B cell (primary cell): ENCODE measurements at regions not wholly inside any gene's neighbourhood (a gene's known extent, or its start where the extent isn't known, plus 50 kb on each side); places are given as distances from the start of the nearest gene placed in this dataset.

Source experiments
- ATAC-seq: fragments of 200-7000 bp; cut with Tn5 transposase; one replicate; pipeline ENCODE4 v1.10.0; 2021; ENCODE audit warnings: low read depth, mild to moderate bottlenecking, moderate number of reproducible peaks, moderate library complexity
- CTCF ChIA-PET: fragments of 350-600 bp; sonication (Branson Sonifier 250); formaldehyde crosslinking; loops from one replicate; lab custom pipeline; 2021; ENCODE audit warnings: antibody characterized with exemption, inconsistent platforms; lab: Charles Lee
- POLR2A ChIA-PET: fragments of 350-600 bp; sonication (Branson Sonifier 250); formaldehyde crosslinking; loops from one replicate; lab custom pipeline; 2021; ENCODE audit warnings: antibody characterized with exemption; lab: Charles Lee
- DNase-seq: peaks from one replicate; pipeline ENCODE4 v3.0.0; 2013
- H2AFZ ChIP-seq: 2 replicates; pipeline ENCODE4 v1.6.1; 2012; ENCODE audit warnings: mild to moderate bottlenecking, low read depth, low read length; ENCODE audit not compliant: insufficient read depth, poor library complexity, severe bottlenecking
- H3K27ac ChIP-seq, 2 donors: 1 replicate in 1 of 2; 2 replicates in 1 of 2; pipeline ENCODE4 v1.5.1; 2012 to 2013; ENCODE audit warnings: low read length in 2 of 2, mild to moderate bottlenecking in 2 of 2, moderate library complexity in 1 of 2
- H3K27me3 ChIP-seq, 4 experiments: fragments of 200-600 bp in 1 of 4; sonication (generic) in 1 of 4; replicated peaks in 1 of 4; 1 replicate in 2 of 4; 2 replicates in 2 of 4; pipeline versions ENCODE4 v1.6.1 to v1.7.0; 2013 to 2016; ENCODE audit warnings: low read length in 3 of 4, mild to moderate bottlenecking in 2 of 4, mixed read lengths in 1 of 4, moderate library complexity in 1 of 4; ENCODE audit not compliant: insufficient read depth in 4 of 4, control insufficient read depth in 3 of 4; ENCODE audit errors: control extremely low read depth in 1 of 4
- H3K36me3 ChIP-seq, 2 experiments: replicated peaks in 1 of 2; 1 replicate in 1 of 2; 2 replicates in 1 of 2; pipeline versions ENCODE4 v1.6.1 to v1.7.1; 2013; ENCODE audit warnings: low read length in 1 of 2; ENCODE audit not compliant: insufficient read depth in 2 of 2, control insufficient read depth in 1 of 2; ENCODE audit errors: control extremely low read depth in 1 of 2, extremely low read depth in 1 of 2
- H3K4me1 ChIP-seq, 2 donors: fragments of 200-600 bp in 1 of 2; sonication (generic) in 1 of 2; 1 replicate in 1 of 2; 2 replicates in 1 of 2; pipeline versions ENCODE4 v1.5.1 to v1.6.1; 2013 to 2017; ENCODE audit warnings: low read length in 2 of 2; ENCODE audit not compliant: control insufficient read depth in 2 of 2, insufficient read depth in 2 of 2
- H3K4me2 ChIP-seq: replicated peaks from 2 replicates; pipeline ENCODE3; 2012; ENCODE audit warnings: mild to moderate bottlenecking, low read depth, low read length; ENCODE audit not compliant: poor library complexity, severe bottlenecking
- H3K4me3 ChIP-seq, 5 experiments: fragments of 200-600 bp in 1 of 5; sonication (generic) in 1 of 5; 1 replicate in 3 of 5; 2 replicates in 2 of 5; pipeline versions ENCODE4 v1.5.1 to v1.7.0; 2011 to 2016; ENCODE audit warnings: low read length in 4 of 5, mild to moderate bottlenecking in 4 of 5, low read depth in 2 of 5, control low read depth in 1 of 5, moderate library complexity in 1 of 5; ENCODE audit not compliant: insufficient read depth in 1 of 5; ENCODE audit errors: control extremely low read depth in 1 of 5, extremely low read depth in 1 of 5
- H3K79me2 ChIP-seq: fragments of 200-600 bp; sonication (generic); one replicate; pipeline ENCODE4 v1.6.0; 2016; ENCODE audit warnings: low read length; ENCODE audit not compliant: control insufficient read depth, insufficient read depth
- H3K9ac ChIP-seq: fragments of 200-600 bp; sonication (generic); 2 replicates; pipeline ENCODE4 v1.6.1; 2017; ENCODE audit warnings: mild to moderate bottlenecking, low read length, moderate library complexity
- H3K9me3 ChIP-seq, 3 donors: one replicate each; pipeline versions ENCODE4 v1.6.1 to v1.7.1; 2013; ENCODE audit warnings: low read length in 2 of 3; ENCODE audit not compliant: control insufficient read depth in 2 of 3, insufficient read depth in 1 of 3; ENCODE audit errors: control extremely low read depth in 1 of 3
- H4K20me1 ChIP-seq: 2 replicates; pipeline ENCODE4 v1.6.0; 2012; ENCODE audit warnings: mild to moderate bottlenecking, low read length; ENCODE audit not compliant: insufficient read depth, control insufficient read depth, poor library complexity, severe bottlenecking
- H3K27ac Mint-ChIP-seq: one replicate; pipeline ENCODE4 v1.8.0; 2021; ENCODE audit warnings: mixed read lengths
- H3K27me3 Mint-ChIP-seq: one replicate; pipeline ENCODE4 v1.8.0; 2021; ENCODE audit warnings: mixed read lengths
- H3K4me1 Mint-ChIP-seq: one replicate; pipeline ENCODE4 v1.8.0; 2021; ENCODE audit warnings: mixed read lengths
- H3K4me3 Mint-ChIP-seq: one replicate; pipeline ENCODE4 v1.8.0; 2021; ENCODE audit warnings: mixed read lengths
- H3K9me3 Mint-ChIP-seq: one replicate; pipeline ENCODE4 v1.8.0; 2022; ENCODE audit warnings: mixed read lengths; ENCODE audit not compliant: insufficient read depth
- EZH2 ChIP-seq: IDR thresholded peaks from 2 replicates; pipeline ENCODE4 v1.6.1; 2012; ENCODE audit warnings: borderline replicate concordance, low read depth, mild to moderate bottlenecking, moderate library complexity, low read length; ENCODE audit not compliant: insufficient read depth, poor library complexity, severe bottlenecking
- WGBS: methylation state at CpG from one replicate; pipeline ENCODE4 v1.1.5; 2013; ENCODE audit warnings: missing lambda C conversion rate; ENCODE audit not compliant: insufficient coverage; 5-methylcytosine and 5-hydroxymethylcytosine counted together
- intact Hi-C: fragments of 100-400 bp; cut with micrococcal nuclease; formaldehyde crosslinking; loops from one replicate; pipeline ENCODE4 v1.10.0; 2022
- TF ChIP-seq, protein P1 (sequence below): fragments of 200-600 bp; IDR thresholded peaks from one replicate; pipeline ENCODE4 v1.8.0; 2022; ENCODE audit warnings: antibody characterized with exemption, mild to moderate bottlenecking

DNA sequence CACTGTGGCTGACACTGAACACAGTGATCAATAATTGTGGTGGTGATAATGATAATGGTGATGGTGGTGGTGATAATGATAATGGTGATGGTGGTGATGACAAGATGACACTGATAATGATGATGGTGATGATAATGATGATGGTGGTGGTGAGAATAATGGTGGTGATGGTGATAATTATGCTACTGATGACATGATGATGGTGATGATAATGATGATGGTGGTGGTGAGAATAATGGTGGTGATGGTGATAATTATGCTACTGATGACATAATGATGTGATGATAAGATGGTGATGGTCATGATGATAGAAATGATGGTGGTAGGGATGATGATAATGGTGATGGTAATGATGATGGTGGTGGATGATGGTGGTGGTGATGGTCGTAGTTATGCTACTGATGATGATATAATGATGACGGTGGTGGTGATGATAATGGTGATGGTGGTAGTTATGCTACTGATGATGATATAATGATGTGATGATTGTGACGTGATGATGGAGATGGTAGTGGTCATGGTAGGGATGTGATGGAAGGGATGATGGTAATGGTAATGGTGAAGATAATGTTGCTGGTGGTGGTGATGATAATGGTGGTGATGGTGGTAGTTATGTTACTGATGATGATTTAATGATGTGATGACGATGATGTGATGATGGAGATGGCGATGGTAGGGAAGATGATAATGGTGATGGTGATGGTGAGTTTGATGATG is 356.5 kb upstream of the CDH4 start:
- H3K27ac Mint-ChIP-seq, result no peak overlapping the region
- WGBS, result 69% methylated on average over 5 of the region's 5 CpGs

DNA sequence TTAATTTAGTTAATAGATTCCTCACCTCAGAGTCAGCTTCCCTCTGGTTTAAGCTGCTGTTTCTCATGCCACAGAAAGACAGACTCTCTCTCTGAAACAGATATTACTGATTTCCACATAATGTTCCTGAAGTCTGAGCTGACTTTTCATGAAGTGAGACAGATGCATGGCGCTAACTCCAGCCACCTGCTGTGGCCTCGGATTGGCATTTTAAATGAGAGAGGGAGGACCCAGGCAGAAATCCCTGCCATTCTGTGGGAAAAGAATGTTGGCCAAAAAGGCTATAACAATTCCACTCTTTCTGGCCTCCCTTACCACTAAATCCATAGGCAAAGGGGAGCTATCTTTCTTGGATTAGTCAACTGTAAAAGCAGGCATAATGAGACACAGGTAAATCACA is 354.1 kb upstream of the CDH4 start:
- H3K4me3 Mint-ChIP-seq, result no peak overlapping the region
- Histone ChIP-seq H2AFZ (no peak overlapping the region), H3K27ac (no peak overlapping the region), H4K20me1 (no peaks in the 10 kb centered on the region), H3K27me3 (no peaks in the 10 kb centered on the region), H3K79me2 (no peaks in the 10 kb centered on the region), H3K4me1 (no peaks in the 10 kb centered on the region), H3K36me3 (no peaks in the 10 kb centered on the region), H3K9me3 (peaks cover 0 to 15% (median 0%) of the 10 kb centered on the region in 3 donors), H3K9ac (no peak overlapping the region), H3K4me3 (no peak overlapping the region), H3K4me2 (no peak overlapping the region)
- H3K27me3 Mint-ChIP-seq, result no peaks in the 10 kb centered on the region
- peaks cover 2% of the 10 kb centered on the region for H3K9me3 Mint-ChIP-seq
- 38% methylated on average over 2 of the region's 2 CpGs for WGBS
- CTCF ChIA-PET, result no interaction called here
- DNase-seq, result no peak
- intact Hi-C loops, result no loop called here
- no peak for ATAC-seq
- no peak overlapping the region for H3K27ac Mint-ChIP-seq
- POLR2A ChIA-PET, result no interaction called here
- TF ChIP-seq EZH2, result no peak
- TF ChIP-seq, protein P1, sequence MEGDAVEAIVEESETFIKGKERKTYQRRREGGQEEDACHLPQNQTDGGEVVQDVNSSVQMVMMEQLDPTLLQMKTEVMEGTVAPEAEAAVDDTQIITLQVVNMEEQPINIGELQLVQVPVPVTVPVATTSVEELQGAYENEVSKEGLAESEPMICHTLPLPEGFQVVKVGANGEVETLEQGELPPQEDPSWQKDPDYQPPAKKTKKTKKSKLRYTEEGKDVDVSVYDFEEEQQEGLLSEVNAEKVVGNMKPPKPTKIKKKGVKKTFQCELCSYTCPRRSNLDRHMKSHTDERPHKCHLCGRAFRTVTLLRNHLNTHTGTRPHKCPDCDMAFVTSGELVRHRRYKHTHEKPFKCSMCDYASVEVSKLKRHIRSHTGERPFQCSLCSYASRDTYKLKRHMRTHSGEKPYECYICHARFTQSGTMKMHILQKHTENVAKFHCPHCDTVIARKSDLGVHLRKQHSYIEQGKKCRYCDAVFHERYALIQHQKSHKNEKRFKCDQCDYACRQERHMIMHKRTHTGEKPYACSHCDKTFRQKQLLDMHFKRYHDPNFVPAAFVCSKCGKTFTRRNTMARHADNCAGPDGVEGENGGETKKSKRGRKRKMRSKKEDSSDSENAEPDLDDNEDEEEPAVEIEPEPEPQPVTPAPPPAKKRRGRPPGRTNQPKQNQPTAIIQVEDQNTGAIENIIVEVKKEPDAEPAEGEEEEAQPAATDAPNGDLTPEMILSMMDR, result no peak
- no peaks in the 10 kb centered on the region for H3K4me1 Mint-ChIP-seq

More for the DNA sequence above, 356.5 kb upstream of the CDH4 start:
- no peaks in the 10 kb centered on the region for H3K4me1 ChIP-seq
- H3K27me3 ChIP-seq, result no peaks in the 10 kb centered on the region
- Mint-ChIP-seq H3K27me3 (no peaks in the 10 kb centered on the region), H3K4me1 (no peaks in the 10 kb centered on the region), H3K4me3 (no peak overlapping the region), H3K9me3 (no peaks in the 10 kb centered on the region)
- H3K9me3 ChIP-seq, result peaks cover 0 to 5% (median 0%) of the 10 kb centered on the region in 3 donors
- no peak for ATAC-seq
- H3K79me2 ChIP-seq, result no peaks in the 10 kb centered on the region
- no peaks in the 10 kb centered on the region for H4K20me1 ChIP-seq
- H3K27ac ChIP-seq, result no peak overlapping the region
- intact Hi-C loops, result no loop called here
- POLR2A ChIA-PET, result no interaction called here
- H3K4me3 ChIP-seq, result no peak overlapping the region
- CTCF ChIA-PET, result no interaction called here
- no peak for TF ChIP-seq EZH2
- TF ChIP-seq, protein P1, result no peak
- no peak overlapping the region for H3K9ac ChIP-seq
- H3K4me2 ChIP-seq, result no peak overlapping the region
- H3K36me3 ChIP-seq, result no peaks in the 10 kb centered on the region
- H2AFZ ChIP-seq, result no peak overlapping the region
- no peak for DNase-seq
